T47D (cell line): ENCODE measurements at regions not wholly inside any gene's neighbourhood (a gene's known extent, or its start where the extent isn't known, plus 50 kb on each side); places are given as distances from the start of the nearest gene placed in this dataset.
A peak's percentile ranks its signal among the peaks of the same experiment; 100 is the strongest.

Experiments
- DNase-seq, 2 experiments: peaks; one replicate each; pipeline versions ENCODE4 v3.0.0 to v3.0.0-alpha.2; 2011 to 2012; ENCODE audit warnings: low read depth in 1 of 2, low spot score in 1 of 2
- JUND ChIP-seq: IDR thresholded peaks from 2 replicates; pipeline ENCODE4 v1.6.1; 2012; ENCODE audit warnings: low read depth
- in situ Hi-C: cut with HindIII; loops from 2 replicates; pipeline ENCODE4 v1.10.0; 2016; ENCODE audit warnings: low sequenced_read_pairs, low pct_unique_long_range_greater_than_20kb

DNA sequence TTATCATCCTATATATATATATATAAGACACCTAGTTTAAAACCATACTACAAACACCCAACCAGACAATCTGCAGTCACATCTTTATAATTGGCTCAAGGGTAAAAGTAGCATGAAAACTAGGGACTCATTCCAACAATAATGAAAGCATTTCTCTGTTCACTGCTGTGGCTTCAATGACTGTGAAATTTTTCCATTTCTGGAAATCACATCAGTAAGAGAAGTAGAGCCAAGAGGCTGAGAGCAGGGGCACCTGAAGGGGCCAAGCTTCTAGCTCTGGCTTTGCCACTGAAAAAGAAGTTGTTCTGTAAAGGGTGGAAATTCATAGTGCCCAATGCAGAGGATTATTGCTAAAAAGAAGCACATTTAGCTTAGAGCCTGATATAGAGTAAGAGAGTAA is 158.6 kb upstream of the GLI3 start:
- no peak for DNase-seq
- TF ChIP-seq JUND = no peak
- in situ Hi-C loops = no loop called here

DNA sequence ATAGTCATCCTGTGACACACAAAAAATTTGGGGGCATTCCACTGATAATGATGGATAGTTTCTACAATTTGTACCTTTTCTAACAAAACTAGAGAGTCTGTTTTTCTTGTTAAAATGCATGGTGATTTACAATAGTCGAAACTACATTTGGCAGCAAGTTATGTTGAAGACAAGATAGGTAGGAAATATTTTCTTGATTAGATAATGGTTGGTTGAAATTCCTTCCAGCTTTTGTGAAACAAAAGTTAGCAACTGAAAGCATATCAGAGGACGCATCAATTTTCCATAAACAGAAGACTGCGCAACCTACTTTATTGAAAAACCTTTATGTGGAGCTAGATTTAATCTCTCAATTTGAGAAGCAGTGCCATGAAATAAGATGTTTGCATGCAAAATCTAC is 155.8 kb upstream of the GLI3 start:
- no peak for TF ChIP-seq JUND

DNA sequence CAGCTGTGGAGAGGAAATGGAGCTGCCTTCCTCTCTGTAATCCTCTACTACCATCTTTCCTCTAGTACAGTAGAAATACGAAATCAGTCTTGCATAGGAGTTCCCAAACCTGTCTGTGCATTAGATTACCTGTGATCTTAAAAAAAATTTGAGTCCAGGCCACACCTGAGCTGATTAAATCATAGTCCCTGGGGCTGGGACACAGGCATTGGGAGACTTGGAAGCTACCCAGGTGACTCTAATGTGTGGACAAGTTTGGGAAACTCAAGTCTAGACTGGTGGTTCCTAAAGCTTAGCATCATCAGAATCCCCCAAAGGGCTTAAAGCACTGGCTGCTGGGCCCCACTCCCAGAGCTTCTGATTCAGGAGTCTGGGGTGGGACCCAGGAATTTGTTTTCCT is 152.7 kb upstream of the GLI3 start:
- in situ Hi-C loops = no loop called here
- no peak for TF ChIP-seq JUND
- peak in 1 of 2 experiments; percentile 37 for DNase-seq

More for the DNA sequence above, 155.8 kb upstream of the GLI3 start:
- in situ Hi-C loops = no loop called here
- no peak for DNase-seq

DNA sequence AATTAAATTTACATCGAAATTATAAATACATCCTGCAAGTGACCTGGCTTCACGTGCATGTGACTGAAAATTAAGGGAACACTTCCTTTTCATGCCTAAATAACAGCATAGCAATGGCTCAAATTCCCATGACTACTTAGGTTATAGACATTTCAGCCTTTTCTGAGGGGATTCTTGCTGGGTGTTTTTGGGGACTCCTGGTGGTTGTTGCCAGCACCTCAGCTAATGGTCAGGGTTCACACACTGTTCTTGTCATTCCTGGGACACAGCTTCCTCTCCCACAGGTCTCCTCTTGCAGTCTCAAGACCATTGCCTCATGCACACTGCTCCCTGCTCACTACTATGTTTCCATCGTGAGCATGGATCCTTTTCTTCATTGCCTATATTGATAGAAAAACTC is 148.9 kb upstream of the GLI3 start:
- TF ChIP-seq JUND = no peak
- in situ Hi-C loops = no loop called here
- DNase-seq = no peak

DNA sequence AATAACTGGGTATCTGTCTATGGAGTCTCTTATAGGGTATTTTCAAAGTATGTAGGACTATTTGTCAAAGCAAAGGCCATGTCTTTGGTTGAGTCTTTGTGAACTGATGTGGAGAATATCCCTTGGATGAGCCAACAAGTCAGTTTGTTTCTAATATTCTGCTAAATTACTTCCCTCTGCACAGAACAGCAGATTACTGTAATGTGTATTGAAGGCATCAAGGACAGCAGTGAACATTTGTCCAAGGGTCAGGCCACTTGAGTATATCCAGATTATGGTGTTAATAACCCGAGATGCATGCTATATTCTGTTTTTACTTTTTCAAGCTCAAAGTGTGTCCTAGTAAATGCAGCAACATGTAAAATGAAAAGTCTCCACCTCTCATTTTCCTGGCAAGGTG is 144.2 kb upstream of the GLI3 start:
- in situ Hi-C loops = no loop called here
- no peak for DNase-seq
- no peak for TF ChIP-seq JUND

DNA sequence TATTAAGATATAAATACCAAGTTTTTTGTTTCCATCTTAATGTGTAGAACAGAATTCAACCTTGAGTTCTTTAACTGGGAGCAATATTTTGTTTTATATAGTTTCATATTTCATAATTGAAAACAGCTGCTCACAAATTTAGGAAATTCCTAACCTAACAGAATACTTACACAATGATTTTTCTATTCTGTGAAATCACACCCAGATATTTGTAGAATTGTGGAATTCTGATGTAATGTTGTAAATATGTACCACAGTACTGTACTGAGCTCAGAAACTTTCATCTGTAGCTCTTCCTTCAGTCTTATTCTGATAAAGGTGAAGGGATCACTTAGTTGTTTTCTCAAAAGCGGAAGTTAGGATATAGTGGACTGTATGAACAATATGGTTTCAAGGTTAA is 143.4 kb upstream of the GLI3 start:
- in situ Hi-C loops = no loop called here
- no peak for TF ChIP-seq JUND
- DNase-seq = no peak

DNA sequence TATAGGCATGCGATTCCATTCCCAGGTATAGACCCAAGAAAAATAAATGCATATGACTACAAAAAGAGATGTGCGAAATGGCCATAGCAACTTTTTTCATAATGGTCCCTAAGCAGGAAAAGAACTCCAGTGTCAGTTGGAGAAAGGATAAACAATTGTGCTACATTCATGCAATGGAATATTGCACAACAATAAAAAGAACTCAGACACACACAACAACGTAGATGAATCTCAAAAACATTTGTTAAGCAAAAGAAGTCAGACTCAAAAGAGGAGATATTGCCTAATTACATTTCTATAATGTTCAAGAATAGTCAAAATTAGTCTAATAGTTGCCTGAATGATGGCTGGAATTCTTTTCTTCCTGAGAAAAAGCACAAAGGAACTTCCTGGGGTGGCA is 141.1 kb upstream of the GLI3 start:
- in situ Hi-C loops = no loop called here
- no peak for TF ChIP-seq JUND
- no peak for DNase-seq

DNA sequence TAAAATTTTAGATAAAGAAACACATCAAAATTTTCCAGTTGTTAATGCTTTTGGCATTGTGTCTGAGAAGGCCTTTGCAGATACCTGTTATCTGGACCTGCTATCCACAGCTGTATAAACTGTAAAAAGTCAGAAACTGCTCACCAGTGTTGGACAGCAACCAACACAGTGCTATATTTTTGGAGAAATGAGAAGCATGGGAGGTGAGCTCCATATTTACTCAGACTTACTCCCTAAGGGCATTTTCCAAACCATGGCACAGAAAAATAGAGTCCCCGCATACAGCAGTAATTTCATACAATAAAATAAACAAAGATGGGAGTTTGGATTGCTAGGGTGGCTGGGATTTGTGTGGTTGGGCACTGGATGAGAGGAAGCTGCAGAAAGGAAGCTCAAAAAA is 136.3 kb upstream of the GLI3 start:
- TF ChIP-seq JUND = no peak
- in situ Hi-C loops = no loop called here
- peak in 1 of 2 experiments; percentile 67 for DNase-seq

DNA sequence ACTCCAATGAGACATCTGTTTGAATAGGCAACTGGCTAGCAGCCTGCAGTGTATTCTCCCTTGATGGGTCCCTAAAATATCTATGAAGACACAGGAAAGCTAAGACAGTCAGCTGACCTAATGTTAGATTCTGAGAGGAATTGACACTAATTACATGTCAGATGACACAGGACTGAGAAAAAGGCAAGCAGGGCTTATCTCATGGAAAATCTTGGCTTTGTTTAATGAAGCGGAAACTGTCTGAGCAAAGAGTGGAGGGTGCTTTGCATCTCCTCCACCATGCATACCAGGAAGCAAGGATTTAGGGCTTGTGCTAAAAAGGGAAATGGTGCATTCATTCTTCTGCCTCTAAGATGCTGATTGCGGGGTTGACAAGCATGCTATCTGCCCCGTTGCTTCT is 135.5 kb upstream of the GLI3 start:
- in situ Hi-C loops = no loop called here
- TF ChIP-seq JUND = no peak
- no peak for DNase-seq

DNA sequence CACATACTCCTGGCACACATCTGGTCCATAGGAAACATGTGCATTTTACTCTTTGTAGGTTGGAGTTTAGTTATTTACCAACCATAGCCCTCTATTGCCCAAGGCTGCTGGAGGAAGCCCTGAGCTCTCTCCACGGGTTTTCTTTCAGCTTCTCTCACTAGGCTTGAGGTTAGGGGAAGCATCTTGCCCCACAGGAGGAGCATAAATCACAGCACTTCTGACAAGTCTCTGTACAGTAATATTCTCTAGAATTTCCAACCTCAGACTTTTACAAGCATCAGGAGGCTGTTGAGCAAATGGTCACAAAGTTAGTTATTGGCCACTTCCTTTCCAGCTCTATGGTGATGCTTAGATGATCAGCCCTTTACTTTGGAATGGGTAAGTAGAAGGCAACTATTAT is 122.9 kb upstream of the GLI3 start:
- DNase-seq = no peak
- in situ Hi-C loops = no loop called here
- no peak for TF ChIP-seq JUND

DNA sequence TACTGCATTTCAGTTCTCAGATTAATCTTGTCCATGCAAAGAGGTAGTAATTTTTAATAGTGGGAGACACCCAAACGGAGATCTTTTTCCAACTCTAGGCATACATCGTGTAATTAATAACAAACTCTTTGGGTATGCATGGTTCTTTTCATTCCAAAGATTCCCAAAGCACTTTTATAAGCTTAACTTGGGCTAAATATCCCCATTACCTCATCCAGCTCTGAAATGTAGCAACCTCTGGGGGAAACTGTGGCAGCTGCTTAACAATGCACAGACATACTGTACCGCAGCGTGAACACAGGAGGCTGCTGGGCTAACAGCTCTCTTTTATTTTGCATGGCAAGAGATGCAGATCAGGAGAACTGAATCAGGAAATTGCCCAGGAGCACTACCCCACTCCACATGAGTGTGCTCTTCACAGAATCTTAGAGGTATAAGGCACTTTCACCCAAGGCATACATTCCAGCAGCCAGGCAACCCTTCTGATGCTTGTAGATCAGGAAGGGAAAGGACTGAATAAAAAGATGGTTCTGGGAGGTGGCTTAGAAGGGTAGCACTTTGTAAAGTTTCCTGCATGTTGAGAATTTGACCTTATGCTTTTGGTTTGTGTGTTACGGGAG is 114.4 kb upstream of the GLI3 start:
- no peak for DNase-seq
- TF ChIP-seq JUND = no peak
- in situ Hi-C loops = no loop called here

DNA sequence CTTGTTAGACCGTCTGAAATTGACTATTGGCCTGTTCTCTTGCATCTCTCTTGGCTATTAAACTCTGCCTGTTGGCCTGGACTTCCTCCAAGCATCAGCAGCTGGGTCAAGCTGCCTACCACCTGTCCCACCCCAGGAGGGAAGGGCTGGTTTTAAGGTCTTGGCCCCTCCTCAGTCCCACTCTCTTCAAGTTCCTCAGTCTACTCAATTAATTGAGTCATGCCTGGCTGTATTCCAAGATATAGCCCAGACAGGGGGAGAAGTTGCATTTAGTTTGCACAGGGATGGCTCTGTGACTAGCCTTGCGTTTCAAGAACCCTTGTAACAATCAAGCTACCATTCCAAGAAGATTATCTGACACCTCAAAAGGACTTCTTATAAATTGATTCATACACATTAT is 113.8 kb upstream of the GLI3 start:
- no peak for TF ChIP-seq JUND
- in situ Hi-C loops = no loop called here
- DNase-seq = no peak

DNA sequence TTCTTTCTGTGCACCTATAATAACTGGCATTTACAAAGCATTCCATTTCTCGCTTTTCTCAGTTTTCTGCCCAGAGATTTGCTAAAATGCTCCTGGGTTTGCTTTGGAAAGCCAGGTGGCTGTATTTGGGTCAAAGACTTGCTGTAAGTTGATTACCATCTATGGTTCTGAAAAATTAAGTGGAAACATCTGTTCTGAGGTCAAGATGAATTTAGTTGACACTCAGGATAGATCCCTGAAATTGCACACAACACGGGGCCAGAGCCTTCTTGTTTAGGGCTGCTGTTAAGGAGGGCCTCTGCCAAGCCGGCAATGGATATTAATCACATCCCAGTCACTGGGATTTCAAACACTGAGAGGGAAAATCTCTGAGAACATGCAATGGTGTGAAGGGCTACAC is 111.6 kb upstream of the GLI3 start:
- DNase-seq = no peak
- in situ Hi-C loops = no loop called here
- no peak for TF ChIP-seq JUND

DNA sequence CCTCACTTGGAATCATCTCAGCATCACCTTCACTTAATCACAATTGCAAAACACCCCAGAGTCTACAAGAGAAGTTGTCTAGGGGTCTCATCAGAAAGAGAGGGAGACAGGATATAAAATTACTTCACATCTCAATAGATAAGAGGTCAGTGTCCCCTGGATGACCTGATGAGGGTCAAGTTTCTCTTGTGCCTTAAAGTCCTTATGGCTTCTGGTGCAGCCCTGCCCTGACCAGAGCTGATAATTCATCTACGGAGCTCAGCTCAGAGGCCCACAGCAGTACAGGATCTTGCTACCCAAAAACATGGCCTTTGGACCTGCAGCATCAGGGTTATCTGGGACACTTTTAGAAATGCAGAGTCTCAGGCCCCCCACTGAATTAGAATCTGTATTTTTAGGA is 111.1 kb upstream of the GLI3 start:
- in situ Hi-C loops = no loop called here
- no peak for TF ChIP-seq JUND
- DNase-seq = no peak
